NB4 (cell line): ENCODE measurements at regions not wholly inside any gene's neighbourhood (a gene's known extent, or its start where the extent isn't known, plus 50 kb on each side); places are given as distances from the start of the nearest gene placed in this dataset.

Source experiments
- MYC ChIP-seq: IDR thresholded peaks from 2 replicates; pipeline ENCODE4 v1.6.1; 2011; ENCODE audit warnings: low read depth, low read length
- POLR2A ChIP-seq: IDR thresholded peaks from 2 replicates; pipeline ENCODE4 v1.6.1; 2011; ENCODE audit warnings: mild to moderate bottlenecking; ENCODE audit not compliant: insufficient read length; ENCODE audit errors: extremely low read depth
- TF ChIP-seq, protein P1 (sequence below): IDR thresholded peaks from one replicate; pipeline ENCODE4 v1.5.1; 2012; ENCODE audit warnings: low read depth, low read length
- TF ChIP-seq, protein P2 (sequence below): IDR thresholded peaks from 2 replicates; pipeline ENCODE4 v1.6.1; 2011; ENCODE audit warnings: low read depth, low read length

GRCh38 chr3:76941376-76941775 is 98.5 kb upstream of the ROBO2 start:
- TF ChIP-seq, protein P1, sequence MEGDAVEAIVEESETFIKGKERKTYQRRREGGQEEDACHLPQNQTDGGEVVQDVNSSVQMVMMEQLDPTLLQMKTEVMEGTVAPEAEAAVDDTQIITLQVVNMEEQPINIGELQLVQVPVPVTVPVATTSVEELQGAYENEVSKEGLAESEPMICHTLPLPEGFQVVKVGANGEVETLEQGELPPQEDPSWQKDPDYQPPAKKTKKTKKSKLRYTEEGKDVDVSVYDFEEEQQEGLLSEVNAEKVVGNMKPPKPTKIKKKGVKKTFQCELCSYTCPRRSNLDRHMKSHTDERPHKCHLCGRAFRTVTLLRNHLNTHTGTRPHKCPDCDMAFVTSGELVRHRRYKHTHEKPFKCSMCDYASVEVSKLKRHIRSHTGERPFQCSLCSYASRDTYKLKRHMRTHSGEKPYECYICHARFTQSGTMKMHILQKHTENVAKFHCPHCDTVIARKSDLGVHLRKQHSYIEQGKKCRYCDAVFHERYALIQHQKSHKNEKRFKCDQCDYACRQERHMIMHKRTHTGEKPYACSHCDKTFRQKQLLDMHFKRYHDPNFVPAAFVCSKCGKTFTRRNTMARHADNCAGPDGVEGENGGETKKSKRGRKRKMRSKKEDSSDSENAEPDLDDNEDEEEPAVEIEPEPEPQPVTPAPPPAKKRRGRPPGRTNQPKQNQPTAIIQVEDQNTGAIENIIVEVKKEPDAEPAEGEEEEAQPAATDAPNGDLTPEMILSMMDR, result no peak
- no peak for TF ChIP-seq POLR2A
- TF ChIP-seq, protein P2, sequence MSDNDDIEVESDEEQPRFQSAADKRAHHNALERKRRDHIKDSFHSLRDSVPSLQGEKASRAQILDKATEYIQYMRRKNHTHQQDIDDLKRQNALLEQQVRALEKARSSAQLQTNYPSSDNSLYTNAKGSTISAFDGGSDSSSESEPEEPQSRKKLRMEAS, result no peak
- no peak for TF ChIP-seq MYC
